ENCODE measurements at regions not wholly inside any gene's neighbourhood (a gene's known extent, or its start where the extent isn't known, plus 50 kb on each side); places are given as distances from the start of the nearest gene placed in this dataset.

DNA sequence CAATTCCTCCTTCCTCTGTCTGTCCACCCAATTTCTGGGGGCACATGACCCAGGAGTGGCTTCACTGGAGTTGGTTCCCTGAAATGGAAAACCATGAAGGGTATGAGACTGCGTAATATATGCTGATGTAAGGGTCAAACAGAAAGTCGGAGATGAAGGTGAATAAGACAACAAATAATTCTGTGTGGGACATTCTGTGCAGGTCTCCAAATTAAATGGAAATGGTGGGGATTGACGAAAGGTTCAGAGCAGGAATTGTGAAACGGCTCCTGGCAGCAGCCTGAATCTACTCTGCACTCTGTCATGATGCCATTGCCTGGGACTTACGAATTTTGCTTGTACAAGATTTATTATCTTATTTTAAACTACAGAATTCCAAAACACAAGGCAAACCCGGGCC is 174.8 kb upstream of the RORA start:
- ATAC-seq (no peak), DNase-seq (no peak)
- H3K27ac Mint-ChIP-seq: no peak overlapping the region
- no peaks in the 10 kb centered on the region for H3K9me3 Mint-ChIP-seq (ENCODE audit: low read depth)
- intact Hi-C loops (cut with DNase I, micrococcal nuclease): no loop called here
- H3K4me3 Mint-ChIP-seq: no peak overlapping the region
- H3K4me1 Mint-ChIP-seq: no peaks in the 10 kb centered on the region
- no peaks in the 10 kb centered on the region for H3K36me3 Mint-ChIP-seq (ENCODE audit: low read depth)
- ChIA-PET POLR2A (no interaction called here), CTCF (no interaction called here)
- peaks cover 15% of the 10 kb centered on the region for H3K27me3 Mint-ChIP-seq

DNA sequence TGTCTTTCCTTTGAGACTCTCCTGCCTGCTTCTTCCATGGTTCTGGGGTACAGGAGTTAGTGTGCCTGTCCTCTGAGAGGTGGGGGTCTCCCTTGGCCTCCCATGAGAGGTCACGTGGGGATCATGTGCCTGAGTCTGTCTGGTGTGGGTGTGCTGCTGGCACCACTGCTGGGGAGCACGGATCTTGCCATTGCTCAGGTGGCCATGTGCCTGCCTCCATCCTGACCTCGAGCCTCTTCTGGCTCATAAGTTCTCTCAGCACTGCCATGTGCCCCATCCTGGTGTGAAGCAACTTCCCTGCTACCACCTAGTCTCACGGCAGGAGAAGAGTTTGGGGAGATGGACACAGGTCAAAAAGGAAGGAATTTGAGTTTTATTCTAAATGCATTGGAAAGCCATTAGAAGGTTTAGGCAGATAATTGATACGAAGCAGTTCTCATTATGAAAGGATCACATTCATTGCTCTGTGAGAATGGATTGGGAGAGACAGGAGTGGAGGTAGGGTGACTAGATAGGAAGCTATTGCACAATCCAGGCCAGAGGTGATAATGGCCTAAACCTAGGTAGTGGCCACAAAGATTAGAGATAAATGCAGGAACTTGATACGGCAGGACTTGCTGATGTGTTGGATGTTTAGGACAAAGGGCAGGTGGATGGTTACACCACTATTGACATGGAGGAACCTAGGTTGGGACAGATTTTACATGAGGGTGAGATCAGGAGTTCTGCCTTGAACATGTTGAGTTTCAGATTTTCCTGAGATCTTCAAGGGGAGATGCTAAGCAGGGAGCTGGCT is 173.0 kb upstream of the RORA start:
- ChIA-PET POLR2A (no interaction called here), CTCF (interaction anchor here (1.0 kb wide), 1 partner anchor 53 kb away, joined by 5 read pairs; no protein-coding TSS in a partner anchor)
- H3K4me1 Mint-ChIP-seq: no peaks in the 10 kb centered on the region
- ATAC-seq (no peak), DNase-seq (no peak)
- no peaks in the 10 kb centered on the region for H3K36me3 Mint-ChIP-seq (ENCODE audit: low read depth)
- H3K4me3 Mint-ChIP-seq: no peak overlapping the region
- H3K27me3 Mint-ChIP-seq: peaks cover 9% of the 10 kb centered on the region
- no peak overlapping the region for H3K27ac Mint-ChIP-seq
- intact Hi-C loops (cut with DNase I, micrococcal nuclease): no loop called here
- H3K9me3 Mint-ChIP-seq (ENCODE audit: low read depth): no peaks in the 10 kb centered on the region

DNA sequence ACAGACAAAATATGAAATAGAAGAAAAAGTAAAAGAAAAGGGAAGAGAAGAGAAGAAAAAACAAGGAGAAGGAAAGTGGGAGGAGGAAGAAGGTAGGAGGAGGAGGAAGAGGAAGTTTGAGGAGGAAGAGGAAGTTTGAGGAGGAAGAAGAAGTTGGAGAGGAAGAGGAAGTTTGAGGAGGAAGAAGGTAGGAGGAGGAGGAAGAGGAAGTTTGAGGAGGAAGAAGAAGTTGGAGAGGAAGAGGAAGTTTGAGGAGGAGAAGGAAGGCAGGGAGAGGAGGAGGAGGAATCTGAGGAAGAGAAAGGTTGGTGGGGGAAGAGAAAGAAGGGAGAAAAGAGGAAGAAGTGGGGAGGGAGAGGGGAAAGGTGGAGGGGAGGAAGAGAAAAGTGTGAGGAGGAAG is 169.2 kb upstream of the RORA start:
- ChIA-PET POLR2A (no interaction called here), CTCF (no interaction called here)
- Mint-ChIP-seq H3K4me1 (no peaks in the 10 kb centered on the region), H3K27me3 (peaks cover 8% of the 10 kb centered on the region), H3K27ac (no peak overlapping the region), H3K4me3 (no peak overlapping the region), H3K9me3 (ENCODE audit: low read depth) (no peaks in the 10 kb centered on the region), H3K36me3 (ENCODE audit: low read depth) (no peaks in the 10 kb centered on the region)
- ATAC-seq (no peak), DNase-seq (no peak)
- intact Hi-C loops (cut with DNase I, micrococcal nuclease): no loop called here

DNA sequence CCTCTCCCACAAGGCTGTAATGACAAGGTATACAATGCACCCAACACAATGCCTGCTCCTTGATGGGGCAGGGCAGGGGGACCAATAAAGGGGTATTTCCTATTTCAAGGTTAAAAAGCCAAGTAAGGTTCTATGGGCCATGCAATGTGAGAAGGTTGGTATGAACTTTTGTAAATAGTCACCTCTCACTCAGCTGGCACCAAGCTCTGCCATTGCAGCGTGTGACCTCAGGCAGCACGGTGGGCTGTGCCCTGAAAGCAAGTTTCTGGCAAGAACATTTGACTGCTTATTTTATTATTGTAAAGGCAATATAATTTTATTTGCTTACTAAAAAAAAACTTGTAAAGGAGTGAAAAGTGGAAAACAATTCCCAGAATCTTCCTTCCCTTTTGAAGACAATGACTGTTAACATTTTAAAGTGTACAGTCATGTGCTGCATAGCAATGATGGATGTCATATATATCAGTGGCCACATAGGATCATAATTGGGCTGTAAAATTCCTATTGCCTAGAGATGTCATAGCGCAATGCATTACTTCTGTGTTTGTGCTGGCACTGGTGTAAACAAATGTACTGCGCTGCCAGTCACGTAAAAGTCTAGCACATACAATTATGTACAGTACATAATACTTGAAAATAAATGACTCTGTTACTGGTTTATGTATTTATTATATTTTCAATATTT is 167.3 kb upstream of the RORA start:
- no peaks in the 10 kb centered on the region for H3K36me3 Mint-ChIP-seq (ENCODE audit: low read depth)
- intact Hi-C loops (cut with DNase I, micrococcal nuclease): no loop called here
- H3K4me1 Mint-ChIP-seq: no peaks in the 10 kb centered on the region
- CTCF ChIA-PET: interaction anchor here (0.9 kb wide), 1 partner anchor 217 kb away, joined by 4 read pairs; no protein-coding TSS in a partner anchor
- no peak overlapping the region for H3K27ac Mint-ChIP-seq
- DNase-seq (no peak), ATAC-seq (no peak)
- H3K9me3 Mint-ChIP-seq (ENCODE audit: low read depth): no peaks in the 10 kb centered on the region
- H3K4me3 Mint-ChIP-seq: no peak overlapping the region
- H3K27me3 Mint-ChIP-seq: peaks cover 3% of the 10 kb centered on the region
- POLR2A ChIA-PET: no interaction called here

DNA sequence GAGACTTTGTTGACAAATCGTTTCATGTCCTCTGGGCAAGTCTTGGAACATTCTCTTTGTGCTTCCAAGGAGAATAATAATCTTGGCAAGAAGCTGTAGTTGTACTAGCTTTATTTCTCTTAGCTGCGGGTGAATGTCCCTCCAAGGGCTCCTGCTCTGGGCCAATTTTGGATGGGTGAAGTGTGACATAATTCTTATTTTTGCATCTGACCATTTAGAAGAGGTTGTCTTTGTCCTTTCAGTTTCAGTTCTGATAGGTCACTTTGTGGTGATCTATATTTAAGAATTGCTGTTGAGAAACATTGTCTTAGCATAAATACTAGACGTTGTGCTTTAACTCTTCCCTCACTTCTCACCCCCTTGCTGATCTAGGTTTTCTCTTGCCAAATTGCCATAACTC is 164.8 kb upstream of the RORA start:
- no peak for ATAC-seq
- DNase-seq: no peak
- POLR2A ChIA-PET: no interaction called here
- H3K27ac Mint-ChIP-seq: no peak overlapping the region
- peaks cover 10% of the 10 kb centered on the region for H3K27me3 Mint-ChIP-seq
- H3K4me1 Mint-ChIP-seq: peaks cover 2% of the 10 kb centered on the region
- no peak overlapping the region for H3K4me3 Mint-ChIP-seq
- intact Hi-C loops (cut with DNase I, micrococcal nuclease): no loop called here
- CTCF ChIA-PET: interaction anchor here (0.5 to 0.6 kb wide), 2 partner anchors 48 to 131 kb away, joined by 3 read pairs; no protein-coding TSS in a partner anchor
- no peaks in the 10 kb centered on the region for H3K36me3 Mint-ChIP-seq (ENCODE audit: low read depth)
- H3K9me3 Mint-ChIP-seq (ENCODE audit: low read depth): peaks cover under 1% of the 10 kb centered on the region

DNA sequence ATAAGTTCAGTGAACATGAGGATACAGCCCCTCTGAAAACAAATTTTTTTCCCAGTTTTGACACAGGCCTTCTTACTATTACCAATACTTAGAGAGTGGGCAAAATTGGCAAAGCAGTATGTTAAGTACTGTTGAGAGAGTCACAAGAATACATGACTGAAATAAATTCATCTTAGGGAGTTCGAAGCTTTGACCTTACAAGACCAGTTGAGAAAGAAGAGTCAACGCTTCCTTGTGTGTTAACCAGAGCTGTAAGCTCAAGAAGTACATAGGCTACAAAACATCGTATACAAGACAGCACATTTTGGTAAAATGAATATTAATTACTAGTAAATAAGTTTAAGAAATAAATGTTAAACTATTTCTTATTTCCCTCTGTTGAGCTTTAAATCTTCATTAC is 164.4 kb upstream of the RORA start:
- CTCF ChIA-PET: interaction anchor here (0.5 kb wide), 1 partner anchor 131 kb away, joined by 3 read pairs; no protein-coding TSS in a partner anchor
- peaks cover 2% of the 10 kb centered on the region for H3K9me3 Mint-ChIP-seq (ENCODE audit: low read depth)
- intact Hi-C loops (cut with DNase I, micrococcal nuclease): no loop called here
- POLR2A ChIA-PET: no interaction called here
- no peak for DNase-seq
- peaks cover 10% of the 10 kb centered on the region for H3K27me3 Mint-ChIP-seq
- ATAC-seq: no peak
- H3K36me3 Mint-ChIP-seq (ENCODE audit: low read depth): no peaks in the 10 kb centered on the region
- peaks cover 2% of the 10 kb centered on the region for H3K4me1 Mint-ChIP-seq
- no peak overlapping the region for H3K4me3 Mint-ChIP-seq
- H3K27ac Mint-ChIP-seq: no peak overlapping the region

DNA sequence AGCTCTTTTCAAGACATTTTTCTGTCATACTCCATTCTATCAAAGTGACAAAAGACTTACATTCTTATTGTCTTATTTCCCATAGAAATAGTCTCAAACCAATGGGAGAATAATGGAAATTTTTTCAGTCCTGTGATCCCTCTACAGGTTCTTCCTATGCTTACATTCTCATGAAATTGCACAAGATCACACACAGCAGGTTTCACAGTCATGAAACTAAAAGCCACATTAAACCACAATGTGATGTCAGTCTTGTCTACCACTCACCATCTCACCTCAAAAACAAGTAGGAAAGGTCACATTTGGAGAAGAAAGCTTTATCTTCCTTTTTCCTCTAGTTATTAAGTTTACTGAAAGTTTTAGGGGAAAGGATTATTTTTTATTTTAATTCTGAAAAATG is 161.0 kb upstream of the RORA start:
- ATAC-seq (no peak), DNase-seq (no peak)
- H3K27me3 Mint-ChIP-seq: peaks cover 16% of the 10 kb centered on the region
- POLR2A ChIA-PET: no interaction called here
- intact Hi-C loops (cut with DNase I, micrococcal nuclease): no loop called here
- CTCF ChIA-PET: interaction anchor here (1.0 kb wide), 1 partner anchor 22 kb away, joined by 3 read pairs; no protein-coding TSS in a partner anchor
- peaks cover 2% of the 10 kb centered on the region for H3K4me1 Mint-ChIP-seq
- H3K4me3 Mint-ChIP-seq: no peak overlapping the region
- peaks cover 8% of the 10 kb centered on the region for H3K9me3 Mint-ChIP-seq (ENCODE audit: low read depth)
- H3K27ac Mint-ChIP-seq: no peak overlapping the region
- no peaks in the 10 kb centered on the region for H3K36me3 Mint-ChIP-seq (ENCODE audit: low read depth)

DNA sequence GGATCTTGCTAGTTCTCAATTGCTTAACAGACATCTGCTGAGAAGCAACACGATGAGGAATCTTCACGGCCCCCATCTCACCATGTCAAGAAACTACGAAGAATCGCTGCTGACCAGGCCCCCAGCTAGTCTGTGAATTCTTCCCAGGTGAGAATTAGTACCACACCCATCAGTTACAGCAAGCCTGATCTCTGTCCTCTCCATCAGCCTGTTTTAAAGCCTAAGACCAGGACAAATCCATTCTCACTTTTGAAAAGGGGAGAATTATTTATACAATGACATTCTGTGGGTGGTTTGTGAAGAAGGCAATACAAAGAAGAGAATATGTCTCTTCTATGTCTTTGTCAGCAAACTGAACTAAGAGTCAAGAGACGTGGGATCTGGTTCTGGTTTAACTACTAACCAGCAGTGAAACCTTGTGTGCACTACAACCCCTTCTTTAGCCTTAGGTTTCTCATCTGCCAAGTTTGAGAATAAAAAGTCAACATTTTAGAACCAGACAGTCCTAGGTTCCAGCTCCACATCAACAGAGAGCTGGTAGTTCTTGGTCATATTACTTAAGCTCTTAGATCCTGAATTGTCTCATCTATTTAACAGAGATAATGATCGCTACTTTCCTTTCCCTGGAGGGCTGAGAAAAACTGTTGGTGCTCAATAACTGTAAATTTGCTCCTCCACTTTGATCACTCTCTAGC is 160.4 kb upstream of the RORA start:
- no peak for ATAC-seq
- no peak overlapping the region for H3K4me3 Mint-ChIP-seq
- DNase-seq: no peak
- ChIA-PET POLR2A (no interaction called here), CTCF (interaction anchor here (1.0 kb wide), 1 partner anchor 21 kb away, joined by 3 read pairs; no protein-coding TSS in a partner anchor)
- H3K27me3 Mint-ChIP-seq: peaks cover 16% of the 10 kb centered on the region
- H3K9me3 Mint-ChIP-seq (ENCODE audit: low read depth): peaks cover 8% of the 10 kb centered on the region
- no peak overlapping the region for H3K27ac Mint-ChIP-seq
- H3K4me1 Mint-ChIP-seq: peaks cover 2% of the 10 kb centered on the region
- intact Hi-C loops (cut with DNase I, micrococcal nuclease): no loop called here
- no peaks in the 10 kb centered on the region for H3K36me3 Mint-ChIP-seq (ENCODE audit: low read depth)

DNA sequence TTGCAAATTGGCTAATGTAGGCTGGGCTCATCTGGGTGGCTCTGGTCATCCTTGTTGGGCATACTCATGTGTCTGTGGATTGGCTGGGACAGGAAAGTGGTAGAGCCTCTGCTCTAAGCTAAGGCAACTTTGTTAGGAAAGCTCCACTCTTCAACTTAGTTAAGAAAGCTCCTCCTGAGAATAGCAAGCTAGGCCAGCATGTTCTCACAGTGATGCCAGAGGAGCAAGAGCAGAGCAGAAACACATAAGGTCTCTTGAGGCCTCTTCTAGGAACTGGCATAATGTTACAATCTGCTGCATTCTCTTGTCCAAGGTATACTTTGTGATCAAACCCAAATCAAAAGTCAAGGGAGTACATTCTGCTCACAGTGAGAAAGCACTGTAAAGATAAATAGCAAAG is 158.6 kb upstream of the RORA start:
- no peak overlapping the region for H3K27ac Mint-ChIP-seq
- DNase-seq (no peak), ATAC-seq (no peak)
- ChIA-PET CTCF (interaction anchor here (0.6 to 0.9 kb wide), 2 partner anchors 9 to 212 kb away, joined by 3 to 4 read pairs; no protein-coding TSS in a partner anchor), POLR2A (no interaction called here)
- H3K36me3 Mint-ChIP-seq (ENCODE audit: low read depth): no peaks in the 10 kb centered on the region
- H3K9me3 Mint-ChIP-seq (ENCODE audit: low read depth): peaks cover 8% of the 10 kb centered on the region
- peaks cover 2% of the 10 kb centered on the region for H3K4me1 Mint-ChIP-seq
- peaks cover 16% of the 10 kb centered on the region for H3K27me3 Mint-ChIP-seq
- no peak overlapping the region for H3K4me3 Mint-ChIP-seq
- intact Hi-C loops (cut with DNase I, micrococcal nuclease): no loop called here

DNA sequence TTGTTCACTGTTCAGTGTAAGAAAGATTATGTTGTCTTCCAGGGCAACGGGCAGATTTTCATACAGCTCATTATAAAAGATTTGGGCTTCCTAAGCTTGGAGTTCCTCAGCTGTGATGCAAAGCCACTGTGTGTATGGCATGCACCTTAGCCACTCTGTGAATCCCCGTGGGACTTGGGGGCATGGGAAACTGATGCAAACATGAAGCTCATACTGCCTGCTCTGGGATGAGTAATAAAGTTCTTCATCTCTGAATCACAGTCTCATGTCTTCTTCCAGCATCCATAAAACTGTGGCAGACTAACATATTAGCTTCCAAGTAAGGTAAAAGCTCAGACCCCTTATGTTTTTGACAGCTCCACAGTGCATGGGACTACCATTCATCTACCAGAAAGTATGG is 154.3 kb upstream of the RORA start:
- ATAC-seq (no peak), DNase-seq (no peak)
- Mint-ChIP-seq H3K36me3 (ENCODE audit: low read depth) (no peaks in the 10 kb centered on the region), H3K9me3 (ENCODE audit: low read depth) (peaks cover 5% of the 10 kb centered on the region), H3K4me1 (no peaks in the 10 kb centered on the region), H3K4me3 (no peak overlapping the region), H3K27ac (no peak overlapping the region), H3K27me3 (peaks cover 12% of the 10 kb centered on the region)
- ChIA-PET CTCF (no interaction called here), POLR2A (no interaction called here)
- intact Hi-C loops (cut with DNase I, micrococcal nuclease): no loop called here

DNA sequence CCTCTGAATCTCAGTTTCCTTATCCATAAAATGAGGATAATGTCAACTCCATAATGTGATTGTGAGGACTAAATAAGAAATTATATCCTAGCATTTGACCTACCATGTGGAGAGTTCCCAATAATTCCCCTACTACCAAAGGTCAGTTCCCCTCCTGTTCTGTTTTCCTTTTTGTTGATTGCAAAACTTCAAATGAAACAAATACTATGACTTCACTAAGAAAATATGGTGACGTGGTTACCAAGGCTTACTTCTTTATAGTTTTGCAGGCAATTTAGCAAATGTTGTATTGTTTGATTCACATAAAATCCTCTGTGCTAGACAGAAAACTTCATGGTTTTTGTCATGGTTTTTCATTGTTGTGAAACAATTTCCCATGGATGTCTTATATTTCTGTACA is 153.8 kb upstream of the RORA start:
- DNase-seq: no peak
- H3K4me1 Mint-ChIP-seq: no peaks in the 10 kb centered on the region
- H3K27me3 Mint-ChIP-seq: peaks cover 14% of the 10 kb centered on the region
- H3K4me3 Mint-ChIP-seq: no peak overlapping the region
- ChIA-PET CTCF (no interaction called here), POLR2A (no interaction called here)
- intact Hi-C loops (cut with DNase I, micrococcal nuclease): no loop called here
- no peak for ATAC-seq
- no peak overlapping the region for H3K27ac Mint-ChIP-seq
- H3K9me3 Mint-ChIP-seq (ENCODE audit: low read depth): peaks cover 4% of the 10 kb centered on the region
- H3K36me3 Mint-ChIP-seq (ENCODE audit: low read depth): no peaks in the 10 kb centered on the region

Data from activated CD4-positive, alpha-beta T cell treated with anti-CD3 and anti-CD28 coated beads for 36 hours (primary cell).